HCT116 (cell line): ENCODE measurements at regions not wholly inside any gene's neighbourhood (a gene's known extent, or its start where the extent isn't known, plus 50 kb on each side); places are given as distances from the start of the nearest gene placed in this dataset.
"Not testable (repeated sequence)": the region's sequence is repeated elsewhere in the genome, so short reads cannot be mapped to it uniquely, and the experiment has no call there.

ENCODE experiments used
- CTCF ChIP-seq, 3 experiments: fragments of 200-600 bp in 1 of 3; sonication (generic) in 1 of 3; IDR thresholded peaks in 2 of 3; conservative IDR thresholded peaks in 1 of 3; 2 replicates each; pipeline ENCODE4 v1.5.1; 2012 to 2017; ENCODE audit warnings: low read depth in 2 of 3, low read length in 2 of 3, antibody characterized with exemption in 1 of 3, borderline replicate concordance in 1 of 3, control low read depth in 1 of 3, mild to moderate bottlenecking in 1 of 3, mixed read lengths in 1 of 3, mixed run types in 1 of 3, moderate library complexity in 1 of 3; ENCODE audit not compliant: insufficient read depth in 1 of 3
- EZH2 ChIP-seq: fragments of 200-600 bp; sonication (generic); IDR thresholded peaks from 2 replicates; pipeline ENCODE4 v1.6.1; 2017; ENCODE audit warnings: antibody characterized with exemption, mixed run types
- MAX ChIP-seq: IDR thresholded peaks from 2 replicates; pipeline ENCODE4 v1.6.1; 2012
- RAD21 ChIP-seq: IDR thresholded peaks from 2 replicates; pipeline ENCODE4 v1.6.1; 2012; ENCODE audit warnings: low read depth, mild to moderate bottlenecking
- SP1 ChIP-seq: IDR thresholded peaks from 2 replicates; pipeline ENCODE4 v1.6.1; 2012; ENCODE audit warnings: low read depth
- TCF7L2 ChIP-seq: IDR thresholded peaks from 2 replicates; pipeline ENCODE4 v1.7.0; 2011; ENCODE audit warnings: borderline replicate concordance, inconsistent platforms; ENCODE audit not compliant: insufficient read depth, insufficient read length; ENCODE audit errors: extremely low read depth
- ZBTB33 ChIP-seq: IDR thresholded peaks from 2 replicates; pipeline ENCODE4 v1.6.1; 2011; ENCODE audit warnings: mild to moderate bottlenecking, low read length, moderate library complexity; ENCODE audit not compliant: insufficient replicate concordance; ENCODE audit errors: extremely low read depth

- TF ChIP-seq CTCF (IDR thresholded peaks at IDR 0.05 in 2 of 3, conservative IDR thresholded peaks at IDR 0.05 in 1 of 3; ENCODE audit: borderline replicate concordance in 1 of 3, insufficient read depth in 1 of 3, low read depth in 2 of 3, low read length in 2 of 3); TCF7L2; EZH2; MAX; ZBTB33; SP1; RAD21: not testable (repeated sequence)
Observed at GRCh38 chr7:16369309-16369708, 52.0 kb downstream of the CRPPA start.
